GM21381 (cell line): ENCODE measurements at regions not wholly inside any gene's neighbourhood (a gene's known extent, or its start where the extent isn't known, plus 50 kb on each side); places are given as distances from the start of the nearest gene placed in this dataset.

Source experiments
- ATAC-seq: cut with Tn5 transposase; IDR thresholded peaks from one replicate; pipeline ENCODE4 v1.9.1; 2021; ENCODE audit warnings: mild to moderate bottlenecking, moderate library complexity; ENCODE audit not compliant: unreplicated experiment

GRCh38 chr2:208545403-208546042, 138.9 kb downstream of the PTH2R start:
- ATAC-seq: no peak

- no peak for ATAC-seq
Measured at GRCh38 chr2:208546107-208546506, 139.5 kb downstream of the PTH2R start.

GRCh38 chr2:208546860-208547650, 140.5 kb downstream of the PTH2R start:
- no peak for ATAC-seq

GRCh38 chr2:208548700-208549099, 142.1 kb downstream of the PTH2R start:
- no peak for ATAC-seq

GRCh38 chr2:208549546-208550158, 143.1 kb downstream of the PTH2R start:
- no peak for ATAC-seq

GRCh38 chr2:208552943-208553342, 146.4 kb downstream of the PTH2R start:
- ATAC-seq: no peak

GRCh38 chr2:208556983-208557484, 150.4 kb downstream of the PTH2R start:
- no peak for ATAC-seq

GRCh38 chr2:208565690-208566416, 159.3 kb downstream of the PTH2R start:
- no peak for ATAC-seq

GRCh38 chr2:208568203-208568602, 161.6 kb downstream of the PTH2R start:
- no peak for ATAC-seq

- ATAC-seq: no peak
Measured at GRCh38 chr2:208570066-208570465, 163.5 kb downstream of the PTH2R start.

GRCh38 chr2:208570851-208571763, 164.5 kb downstream of the PTH2R start:
- ATAC-seq: no peak

- ATAC-seq: no peak
Measured at GRCh38 chr2:208571764-208572131, 165.2 kb downstream of the PTH2R start.

- ATAC-seq: no peak
Measured at GRCh38 chr2:208573569-208573968, 167.0 kb downstream of the PTH2R start.

- no peak for ATAC-seq
Measured at GRCh38 chr2:208579678-208580077, 173.1 kb downstream of the PTH2R start.

GRCh38 chr2:208584378-208584985, 177.9 kb downstream of the PTH2R start:
- ATAC-seq: no peak

- ATAC-seq: no peak
Measured at GRCh38 chr2:208586516-208586915, 179.9 kb downstream of the PTH2R start.

- no peak for ATAC-seq
Measured at GRCh38 chr2:208594642-208595385, 188.2 kb downstream of the PTH2R start.

- ATAC-seq: no peak
Measured at GRCh38 chr2:208595386-208596275, 189.0 kb downstream of the PTH2R start.
